HG03575 (cell line): ENCODE measurements at regions not wholly inside any gene's neighbourhood (a gene's known extent, or its start where the extent isn't known, plus 50 kb on each side); places are given as distances from the start of the nearest gene placed in this dataset.

ENCODE experiments used
- ATAC-seq: cut with Tn5 transposase; IDR thresholded peaks from one replicate; pipeline ENCODE4 v1.9.1; 2021; ENCODE audit not compliant: unreplicated experiment, insufficient number of reproducible peaks, low FRiP score; ENCODE audit errors: extremely low read depth

GRCh38 chr6:9437836-9438235, 977.0 kb downstream of the TFAP2A start:
- no peak for ATAC-seq

GRCh38 chr6:9435281-9435680, 979.6 kb downstream of the TFAP2A start:
- ATAC-seq, result no peak

- no peak for ATAC-seq
These were observed 982.9 kb downstream of the TFAP2A start for GRCh38 chr6:9431945-9432344.

GRCh38 chr6:9428421-9429172, 986.3 kb downstream of the TFAP2A start:
- no peak for ATAC-seq

GRCh38 chr6:9422138-9422537, 986.8 kb upstream of the SLC35B3 start:
- no peak for ATAC-seq

GRCh38 chr6:9420316-9421015, 985.1 kb upstream of the SLC35B3 start:
- no peak for ATAC-seq

GRCh38 chr6:9417400-9417799, 982.1 kb upstream of the SLC35B3 start:
- no peak for ATAC-seq

GRCh38 chr6:9412951-9413559, 977.7 kb upstream of the SLC35B3 start:
- no peak for ATAC-seq

GRCh38 chr6:9409126-9409525, 973.8 kb upstream of the SLC35B3 start:
- no peak for ATAC-seq

- ATAC-seq, result no peak
These were observed 973.2 kb upstream of the SLC35B3 start for GRCh38 chr6:9408402-9409117.

GRCh38 chr6:9405825-9406224, 970.5 kb upstream of the SLC35B3 start:
- no peak for ATAC-seq

GRCh38 chr6:9405369-9405768, 970.0 kb upstream of the SLC35B3 start:
- no peak for ATAC-seq

GRCh38 chr6:9404351-9405146, 969.2 kb upstream of the SLC35B3 start:
- ATAC-seq, result no peak

GRCh38 chr6:9403736-9404135, 968.4 kb upstream of the SLC35B3 start:
- no peak for ATAC-seq

GRCh38 chr6:9401960-9402359, 966.6 kb upstream of the SLC35B3 start:
- ATAC-seq, result no peak

- ATAC-seq, result no peak
These were observed 964.6 kb upstream of the SLC35B3 start for GRCh38 chr6:9399916-9400315.

GRCh38 chr6:9398767-9399373, 963.5 kb upstream of the SLC35B3 start:
- ATAC-seq, result no peak

GRCh38 chr6:9398071-9398766, 962.9 kb upstream of the SLC35B3 start:
- ATAC-seq, result no peak
